ENCODE measurements at regions not wholly inside any gene's neighbourhood (a gene's known extent, or its start where the extent isn't known, plus 50 kb on each side); places are given as distances from the start of the nearest gene placed in this dataset.

- TF ChIP-seq GTF2F1 (IDR thresholded peaks at IDR 0.05; ENCODE audit: borderline replicate concordance, low read depth, low read length) (no peak), SRF (IDR thresholded peaks at IDR 0.05; ENCODE audit: low read depth, low read length) (no peak), FOSL1 (IDR thresholded peaks at IDR 0.05; ENCODE audit: insufficient read depth, low read depth, low read length) (no peak), NANOG (IDR thresholded peaks at IDR 0.05; ENCODE audit: insufficient read depth, low read depth, low read length, poor library complexity, severe bottlenecking) (peak; percentile 83), HDAC6 (IDR thresholded peaks at IDR 0.05; ENCODE audit: low read depth, low read length) (no peak), RBBP5 (IDR thresholded peaks at IDR 0.05; ENCODE audit: borderline replicate concordance, low read depth, low read length) (peak; percentile 57; the same call in 1 of the 2 replicates), CHD7 (IDR thresholded peaks at IDR 0.05; ENCODE audit: insufficient replicate concordance, low read length) (peak; percentile 77)
These were observed 75.3 kb upstream of the RXFP2 start (continued) for GRCh38 chr13:31663880-31664585.
